HG02798 (cell line): ENCODE measurements at regions not wholly inside any gene's neighbourhood (a gene's known extent, or its start where the extent isn't known, plus 50 kb on each side); places are given as distances from the start of the nearest gene placed in this dataset.
"Not testable (repeated sequence)": the region's sequence is repeated elsewhere in the genome, so short reads cannot be mapped to it uniquely, and the experiment has no call there.

ENCODE experiments used
- ATAC-seq: cut with Tn5 transposase; IDR thresholded peaks from one replicate; pipeline ENCODE4 v1.9.1; 2021; ENCODE audit warnings: mild to moderate bottlenecking; ENCODE audit not compliant: unreplicated experiment, poor library complexity

GRCh38 chr5:124124711-124125229 lies 612.8 kb downstream of the CSNK1G3 start:
- ATAC-seq: no peak

GRCh38 chr5:124121198-124121597 lies 609.2 kb downstream of the CSNK1G3 start:
- ATAC-seq: no peak

GRCh38 chr5:124114911-124115310 lies 602.9 kb downstream of the CSNK1G3 start:
- no peak for ATAC-seq

GRCh38 chr5:124111886-124112285 lies 599.9 kb downstream of the CSNK1G3 start:
- no peak for ATAC-seq

GRCh38 chr5:124110942-124111341 lies 599.0 kb downstream of the CSNK1G3 start:
- no peak for ATAC-seq

GRCh38 chr5:124105326-124105725 lies 593.3 kb downstream of the CSNK1G3 start:
- no peak for ATAC-seq

GRCh38 chr5:124104821-124105220 lies 592.8 kb downstream of the CSNK1G3 start:
- no peak for ATAC-seq

- no peak for ATAC-seq
Observed at GRCh38 chr5:124104344-124104743, 592.4 kb downstream of the CSNK1G3 start.

GRCh38 chr5:124103671-124104070 lies 591.7 kb downstream of the CSNK1G3 start:
- ATAC-seq: no peak

- ATAC-seq: not testable (repeated sequence)
Observed at GRCh38 chr5:124103056-124103455, 591.1 kb downstream of the CSNK1G3 start.

GRCh38 chr5:124102486-124102885 lies 590.5 kb downstream of the CSNK1G3 start:
- ATAC-seq: no peak

- no peak for ATAC-seq
Observed at GRCh38 chr5:124093658-124094057, 581.7 kb downstream of the CSNK1G3 start.

- ATAC-seq: no peak
Observed at GRCh38 chr5:124090115-124090514, 578.1 kb downstream of the CSNK1G3 start.

- no peak for ATAC-seq
Observed at GRCh38 chr5:124089578-124089977, 577.6 kb downstream of the CSNK1G3 start.

- ATAC-seq: no peak
Observed at GRCh38 chr5:124088289-124089032, 576.5 kb downstream of the CSNK1G3 start.

GRCh38 chr5:124087752-124088151 lies 575.8 kb downstream of the CSNK1G3 start:
- no peak for ATAC-seq

GRCh38 chr5:124080256-124080655 lies 568.3 kb downstream of the CSNK1G3 start:
- no peak for ATAC-seq

- no peak for ATAC-seq
Observed at GRCh38 chr5:124079062-124079461, 567.1 kb downstream of the CSNK1G3 start.

GRCh38 chr5:124074500-124074899 lies 562.5 kb downstream of the CSNK1G3 start:
- ATAC-seq: no peak

- no peak for ATAC-seq
Observed at GRCh38 chr5:124072570-124072969, 560.6 kb downstream of the CSNK1G3 start.

- no peak for ATAC-seq
Observed at GRCh38 chr5:124071039-124071438, 559.1 kb downstream of the CSNK1G3 start.

GRCh38 chr5:124065508-124065907 lies 553.5 kb downstream of the CSNK1G3 start:
- ATAC-seq: no peak
